GM23338 (cell line): ENCODE measurements at regions not wholly inside any gene's neighbourhood (a gene's known extent, or its start where the extent isn't known, plus 50 kb on each side); places are given as distances from the start of the nearest gene placed in this dataset.

Experiments used
- ATAC-seq: fragments of 200-7000 bp; cut with Tn5 transposase; 3 replicates; pipeline ENCODE4 v1.9.1; 2020
- DNase-seq: peaks from one replicate; pipeline ENCODE4 v3.0.0-alpha.2; 2015; ENCODE audit warnings: low spot score
- H2AFZ ChIP-seq: fragments of 200-600 bp; sonication (generic); 2 replicates; pipeline ENCODE4 v1.8.0; 2016; ENCODE audit warnings: antibody characterized with exemption, mild to moderate bottlenecking, moderate library complexity
- H3F3A ChIP-seq: fragments of 200-600 bp; sonication (generic); replicated peaks from 2 replicates; pipeline ENCODE4 v1.8.0; 2017; ENCODE audit warnings: antibody characterized with exemption, mixed run types, low read depth
- H3K27ac ChIP-seq: fragments of 200-600 bp; sonication (generic); 2 replicates; pipeline ENCODE4 v1.6.1; 2016; ENCODE audit warnings: low read depth
- H3K27me3 ChIP-seq: fragments of 200-600 bp; sonication (generic); 2 replicates; pipeline ENCODE4 v1.8.0; 2016; ENCODE audit warnings: mild to moderate bottlenecking, mixed run types, moderate library complexity; ENCODE audit not compliant: insufficient read depth
- H3K36me3 ChIP-seq: fragments of 200-600 bp; sonication (generic); 2 replicates; pipeline ENCODE4 v1.8.0; 2016; ENCODE audit warnings: mild to moderate bottlenecking; ENCODE audit not compliant: insufficient read depth
- H3K4me1 ChIP-seq: fragments of 200-600 bp; sonication (generic); 2 replicates; pipeline ENCODE4 v1.8.0; 2016; ENCODE audit warnings: mild to moderate bottlenecking, moderate library complexity; ENCODE audit not compliant: insufficient read depth
- H3K4me2 ChIP-seq: fragments of 200-600 bp; sonication (generic); 2 replicates; pipeline ENCODE4 v1.7.1; 2017; ENCODE audit warnings: mixed run types
- H3K4me3 ChIP-seq: fragments of 200-600 bp; sonication (generic); 2 replicates; pipeline ENCODE4 v1.6.1; 2016; ENCODE audit warnings: mixed run types
- H3K79me2 ChIP-seq: fragments of 200-600 bp; sonication (generic); replicated peaks from 2 replicates; pipeline ENCODE4 v1.8.0; 2017; ENCODE audit warnings: mild to moderate bottlenecking; ENCODE audit not compliant: insufficient read depth
- H3K9me2 ChIP-seq: fragments of 200-600 bp; sonication (generic); 2 replicates; pipeline ENCODE4 v1.8.0; 2017; ENCODE audit not compliant: insufficient read depth
- H4K20me1 ChIP-seq: fragments of 200-600 bp; sonication (generic); replicated peaks from 2 replicates; pipeline ENCODE4 v1.8.0; 2017; ENCODE audit warnings: mild to moderate bottlenecking; ENCODE audit not compliant: insufficient read depth
- H3K27ac Mint-ChIP-seq: 2 replicates; pipeline ENCODE4 v1.8.0; 2020; ENCODE audit warnings: inconsistent platforms, mild to moderate bottlenecking, moderate library complexity, mixed read lengths
- H3K27me3 Mint-ChIP-seq: 3 replicates; pipeline ENCODE4 v1.8.0; 2022; ENCODE audit warnings: low read depth, mild to moderate bottlenecking, moderate library complexity, mixed read lengths, inconsistent platforms; ENCODE audit not compliant: insufficient read depth, poor library complexity
- H3K36me3 Mint-ChIP-seq: 3 replicates; pipeline ENCODE4 v1.8.0; 2021; ENCODE audit warnings: low read depth, mild to moderate bottlenecking, inconsistent platforms, moderate library complexity, mixed read lengths
- H3K4me1 Mint-ChIP-seq: 3 replicates; pipeline ENCODE4 v1.8.0; 2020; ENCODE audit warnings: mild to moderate bottlenecking, inconsistent platforms, mixed read lengths
- H3K4me3 Mint-ChIP-seq: 3 replicates; pipeline ENCODE4 v1.8.0; 2021; ENCODE audit warnings: moderate library complexity, mild to moderate bottlenecking, inconsistent platforms, mixed read lengths
- H3K9me3 Mint-ChIP-seq: 3 replicates; pipeline ENCODE4 v1.8.0; 2020; ENCODE audit warnings: moderate library complexity, mild to moderate bottlenecking, inconsistent platforms, mixed read lengths
- EZH2 ChIP-seq: fragments of 200-600 bp; sonication (generic); IDR thresholded peaks from one replicate; pipeline ENCODE4 v1.8.0; 2017; ENCODE audit warnings: antibody characterized with exemption, mild to moderate bottlenecking, low read depth; ENCODE audit not compliant: unreplicated experiment
- EZH2phosphoT487 ChIP-seq: fragments of 200-600 bp; sonication (generic); IDR thresholded peaks from one replicate; pipeline ENCODE4 v1.8.1; 2018; ENCODE audit warnings: antibody characterized with exemption; ENCODE audit not compliant: unreplicated experiment
- JUNB ChIP-seq: IDR thresholded peaks from one replicate; pipeline ENCODE4 v1.6.1; 2016; ENCODE audit warnings: antibody characterized with exemption; ENCODE audit not compliant: unreplicated experiment
- NANOG ChIP-seq: IDR thresholded peaks from 2 replicates; pipeline ENCODE4 v1.6.1; 2016; ENCODE audit warnings: antibody characterized with exemption, borderline replicate concordance
- POLR2AphosphoS5 ChIP-seq: IDR thresholded peaks from 2 replicates; pipeline ENCODE4 v1.6.1; 2016; ENCODE audit warnings: antibody characterized with exemption, low read depth
- STAT1 ChIP-seq: IDR thresholded peaks from one replicate; pipeline ENCODE4 v1.6.1; 2016; ENCODE audit warnings: antibody characterized with exemption; ENCODE audit not compliant: unreplicated experiment
- ZNF331 ChIP-seq: fragments of 250-450 bp; sonication (Bioruptor Pico); IDR thresholded peaks from 2 replicates; pipeline ENCODE4 v1.5.0; 2020; ENCODE audit warnings: low read depth, mild to moderate bottlenecking, moderate library complexity
- ZNF462 ChIP-seq: fragments of 250-450 bp; sonication (Bioruptor Pico); IDR thresholded peaks from 2 replicates; pipeline ENCODE4 v1.5.0; 2020; ENCODE audit warnings: mild to moderate bottlenecking, moderate library complexity

GRCh38 chr1:25017436-25018109, 87.5 kb upstream of the RUNX3 start (continued):
- TF ChIP-seq ZNF462 (CRISPR knock-in tag), result no peak
- no peak for TF ChIP-seq EZH2

GRCh38 chr1:25012966-25013962, 83.2 kb upstream of the RUNX3 start:
- Histone ChIP-seq H3K79me2 (no peaks in the 10 kb centered on the region), H3K27me3 (no peaks in the 10 kb centered on the region), H2AFZ (no peak overlapping the region), H3K4me2 (no peak overlapping the region), H3K36me3 (no peaks in the 10 kb centered on the region), H3K4me1 (peaks cover 4% of the 10 kb centered on the region; the same call in 1 of the 2 replicates), H3K27ac (no peak overlapping the region), H3F3A (no peaks in the 10 kb centered on the region), H3K4me3 (no peak overlapping the region), H3K9me2 (no peaks in the 10 kb centered on the region), H4K20me1 (no peaks in the 10 kb centered on the region)
- Mint-ChIP-seq H3K27me3 (peaks cover 11% of the 10 kb centered on the region), H3K4me3 (no peak overlapping the region), H3K9me3 (no peaks in the 10 kb centered on the region), H3K4me1 (peaks cover 10% of the 10 kb centered on the region; the same call in 2 of the 3 replicates), H3K27ac (no peak overlapping the region), H3K36me3 (no peaks in the 10 kb centered on the region)
- no peak for DNase-seq
- no peak for ATAC-seq
- TF ChIP-seq ZNF462 (CRISPR knock-in tag) (no peak), ZNF331 (CRISPR knock-in tag) (no peak), STAT1 (no peak), POLR2AphosphoS5 (no peak), NANOG (no peak), JUNB (no peak), EZH2phosphoT487 (no peak)
